GM19324 (cell line): ENCODE measurements at regions not wholly inside any gene's neighbourhood (a gene's known extent, or its start where the extent isn't known, plus 50 kb on each side); places are given as distances from the start of the nearest gene placed in this dataset.
"Not testable (repeated sequence)": the region's sequence is repeated elsewhere in the genome, so short reads cannot be mapped to it uniquely, and the experiment has no call there.

ENCODE experiments used
- ATAC-seq: cut with Tn5 transposase; IDR thresholded peaks from one replicate; pipeline ENCODE4 v1.9.1; 2021; ENCODE audit warnings: mild to moderate bottlenecking, moderate library complexity; ENCODE audit not compliant: unreplicated experiment, low FRiP score

GRCh38 chr14:88981948-88982347 lies 157.5 kb downstream of the TTC8 start:
- no peak for ATAC-seq

- ATAC-seq, result no peak
Measured at GRCh38 chr14:88983755-88984154, 159.3 kb downstream of the TTC8 start.

GRCh38 chr14:88985654-88986053 lies 161.2 kb downstream of the TTC8 start:
- no peak for ATAC-seq

- no peak for ATAC-seq
Measured at GRCh38 chr14:88986146-88986841, 161.8 kb downstream of the TTC8 start.

- not testable (repeated sequence) for ATAC-seq
Measured at GRCh38 chr14:88986908-88987307, 162.5 kb downstream of the TTC8 start.

- no peak for ATAC-seq
Measured at GRCh38 chr14:88987516-88987915, 163.1 kb downstream of the TTC8 start.

GRCh38 chr14:88989911-88990310 lies 165.5 kb downstream of the TTC8 start:
- ATAC-seq, result no peak

- no peak for ATAC-seq
Measured at GRCh38 chr14:88990856-88991255, 166.4 kb downstream of the TTC8 start.

- no peak for ATAC-seq
Measured at GRCh38 chr14:88992011-88992410, 167.6 kb downstream of the TTC8 start.

GRCh38 chr14:88993946-88994345 lies 169.5 kb downstream of the TTC8 start:
- no peak for ATAC-seq

- no peak for ATAC-seq
Measured at GRCh38 chr14:88995437-88996198, 171.2 kb downstream of the TTC8 start.

- no peak for ATAC-seq
Measured at GRCh38 chr14:88998027-88998426, 173.6 kb downstream of the TTC8 start.

GRCh38 chr14:88999137-88999536 lies 174.7 kb downstream of the TTC8 start:
- no peak for ATAC-seq

- no peak for ATAC-seq
Measured at GRCh38 chr14:89000007-89000942, 175.8 kb downstream of the TTC8 start.

- ATAC-seq, result no peak
Measured at GRCh38 chr14:89004166-89004565, 179.7 kb downstream of the TTC8 start.

- ATAC-seq, result no peak
Measured at GRCh38 chr14:89007906-89008305, 183.5 kb downstream of the TTC8 start.

- ATAC-seq, result no peak
Measured at GRCh38 chr14:89011355-89012281, 187.2 kb downstream of the TTC8 start.

- no peak for ATAC-seq
Measured at GRCh38 chr14:89012282-89013097, 188.0 kb downstream of the TTC8 start.

GRCh38 chr14:89013098-89013504 lies 188.7 kb downstream of the TTC8 start:
- no peak for ATAC-seq
